NCI-H146 (cell line): ENCODE measurements at regions not wholly inside any gene's neighbourhood (a gene's known extent, or its start where the extent isn't known, plus 50 kb on each side); places are given as distances from the start of the nearest gene placed in this dataset.
"Not testable (repeated sequence)": the region's sequence is repeated elsewhere in the genome, so short reads cannot be mapped to it uniquely, and the experiment has no call there.

Source experiments
- DNase-seq: peaks from one replicate; lab custom pipeline; 2025; lab: John Stamatoyannopoulos, UW

GRCh38 chr4:77306496-77306895 lies 149.5 kb downstream of the CCNG2 start:
- DNase-seq = no peak

GRCh38 chr4:77308843-77309242 lies 151.8 kb downstream of the CCNG2 start:
- peak; percentile 6 for DNase-seq

- no peak for DNase-seq
These were observed 152.5 kb downstream of the CCNG2 start for GRCh38 chr4:77309496-77309895.

GRCh38 chr4:77310931-77311330 lies 153.9 kb downstream of the CCNG2 start:
- no peak for DNase-seq

GRCh38 chr4:77314697-77315096 lies 157.7 kb downstream of the CCNG2 start:
- no peak for DNase-seq

GRCh38 chr4:77327151-77327550 lies 170.1 kb downstream of the CCNG2 start:
- DNase-seq = no peak

GRCh38 chr4:77332696-77333270 lies 175.8 kb downstream of the CCNG2 start:
- no peak for DNase-seq

- no peak for DNase-seq
These were observed 179.6 kb downstream of the CCNG2 start for GRCh38 chr4:77336411-77337142.

GRCh38 chr4:77342170-77342810 lies 185.3 kb downstream of the CCNG2 start:
- no peak for DNase-seq

GRCh38 chr4:77344001-77344400 lies 187.0 kb downstream of the CCNG2 start:
- no peak for DNase-seq

GRCh38 chr4:77344784-77345183 lies 187.8 kb downstream of the CCNG2 start:
- no peak for DNase-seq

- DNase-seq = no peak
These were observed 190.5 kb downstream of the CCNG2 start for GRCh38 chr4:77347351-77347966.

GRCh38 chr4:77348815-77349214 lies 191.8 kb downstream of the CCNG2 start:
- DNase-seq = no peak

GRCh38 chr4:77349364-77349763 lies 192.4 kb downstream of the CCNG2 start:
- DNase-seq = no peak

- no peak for DNase-seq
These were observed 192.8 kb downstream of the CCNG2 start for GRCh38 chr4:77349796-77350195.

- DNase-seq = no peak
These were observed 195.2 kb downstream of the CCNG2 start for GRCh38 chr4:77352192-77352591.

GRCh38 chr4:77353724-77354315 lies 196.8 kb downstream of the CCNG2 start:
- not testable (repeated sequence) for DNase-seq

GRCh38 chr4:77354550-77354949 lies 197.5 kb downstream of the CCNG2 start:
- DNase-seq = no peak

- DNase-seq = no peak
These were observed 198.7 kb downstream of the CCNG2 start for GRCh38 chr4:77355731-77356130.

GRCh38 chr4:77358315-77358928 lies 201.4 kb downstream of the CCNG2 start:
- no peak for DNase-seq

GRCh38 chr4:77360451-77360850 lies 203.4 kb downstream of the CCNG2 start:
- DNase-seq = no peak

GRCh38 chr4:77366876-77367275 lies 209.9 kb downstream of the CCNG2 start:
- DNase-seq = not testable (repeated sequence)
